ENCODE measurements at regions not wholly inside any gene's neighbourhood (a gene's known extent, or its start where the extent isn't known, plus 50 kb on each side); places are given as distances from the start of the nearest gene placed in this dataset.
A peak's percentile ranks its signal among the peaks of the same experiment; 100 is the strongest.

GRCh38 chr19:32199501-32200040, 145.8 kb upstream of the ZNF507 start:
- H3K9me3 Mint-ChIP-seq, result no peaks in the 10 kb centered on the region
- no peak for ATAC-seq (ENCODE audit: low read depth in 2 of 2)
- peaks cover 0 to 17% (median 4%) of the 10 kb centered on the region in 4 donors for H3K4me1 Mint-ChIP-seq
- Histone ChIP-seq H3K4me1 (ENCODE audit: control insufficient read depth, insufficient read depth, low read length, poor library complexity, severe bottlenecking) (peaks cover 5% of the 10 kb centered on the region), H3K36me3 (ENCODE audit: control insufficient read depth, insufficient read depth, low read length) (no peaks in the 10 kb centered on the region), H3K9me3 (ENCODE audit: control insufficient read depth in 2 of 2, low read length in 2 of 2) (no peaks in the 10 kb centered on the region), H3K27ac (ENCODE audit: insufficient read depth, low read length, poor library complexity, severe bottlenecking) (no peak overlapping the region), H3K27me3 (ENCODE audit: control insufficient read depth, insufficient read depth, low read length) (no peaks in the 10 kb centered on the region), H3K4me3 (ENCODE audit: low read depth, low read length) (no peak overlapping the region)
- no peak for DNase-seq
- H3K36me3 Mint-ChIP-seq, result no peaks in the 10 kb centered on the region
- H3K4me3 Mint-ChIP-seq, result no peak overlapping the region
- no peak overlapping the region for H3K27ac Mint-ChIP-seq
- H3K27me3 Mint-ChIP-seq, result no peaks in the 10 kb centered on the region

- peaks cover 0 to 17% (median 4%) of the 10 kb centered on the region in 4 donors for H3K4me1 Mint-ChIP-seq
- H3K36me3 Mint-ChIP-seq, result no peaks in the 10 kb centered on the region
- no peaks in the 10 kb centered on the region for H3K27me3 Mint-ChIP-seq
- H3K9me3 Mint-ChIP-seq, result no peaks in the 10 kb centered on the region
- ATAC-seq (ENCODE audit: low read depth in 2 of 2), result no peak
- no peak overlapping the region for H3K27ac Mint-ChIP-seq
- no peak overlapping the region for H3K4me3 Mint-ChIP-seq
- H3K36me3 ChIP-seq (ENCODE audit: control insufficient read depth, insufficient read depth, low read length), result no peaks in the 10 kb centered on the region
- H3K27me3 ChIP-seq (ENCODE audit: control insufficient read depth, insufficient read depth, low read length), result no peaks in the 10 kb centered on the region
- H3K4me1 ChIP-seq (ENCODE audit: control insufficient read depth, insufficient read depth, low read length, poor library complexity, severe bottlenecking), result peaks cover 5% of the 10 kb centered on the region
- H3K9me3 ChIP-seq (ENCODE audit: control insufficient read depth in 2 of 2, low read length in 2 of 2), result no peaks in the 10 kb centered on the region
- DNase-seq, result no peak
- H3K27ac ChIP-seq (ENCODE audit: insufficient read depth, low read length, poor library complexity, severe bottlenecking), result no peak overlapping the region
- no peak overlapping the region for H3K4me3 ChIP-seq (ENCODE audit: low read depth, low read length)
Observed at GRCh38 chr19:32200312-32201038, 144.9 kb upstream of the ZNF507 start.

GRCh38 chr19:32201211-32201610, 144.2 kb upstream of the ZNF507 start:
- Histone ChIP-seq H3K27ac (ENCODE audit: insufficient read depth, low read length, poor library complexity, severe bottlenecking) (no peak overlapping the region), H3K9me3 (ENCODE audit: control insufficient read depth in 2 of 2, low read length in 2 of 2) (no peaks in the 10 kb centered on the region), H3K4me1 (ENCODE audit: control insufficient read depth, insufficient read depth, low read length, poor library complexity, severe bottlenecking) (peaks cover 5% of the 10 kb centered on the region), H3K36me3 (ENCODE audit: control insufficient read depth, insufficient read depth, low read length) (no peaks in the 10 kb centered on the region), H3K4me3 (ENCODE audit: low read depth, low read length) (no peak overlapping the region), H3K27me3 (ENCODE audit: control insufficient read depth, insufficient read depth, low read length) (no peaks in the 10 kb centered on the region)
- no peak overlapping the region for H3K27ac Mint-ChIP-seq
- H3K27me3 Mint-ChIP-seq, result peaks cover 4% of the 10 kb centered on the region
- H3K9me3 Mint-ChIP-seq, result no peaks in the 10 kb centered on the region
- H3K4me1 Mint-ChIP-seq, result peaks cover 0 to 17% (median 4%) of the 10 kb centered on the region in 4 donors
- no peak overlapping the region for H3K4me3 Mint-ChIP-seq
- ATAC-seq (ENCODE audit: low read depth in 2 of 2), result no peak
- no peak for DNase-seq
- no peaks in the 10 kb centered on the region for H3K36me3 Mint-ChIP-seq

GRCh38 chr19:32201636-32202051, 143.8 kb upstream of the ZNF507 start:
- Mint-ChIP-seq H3K4me1 (peaks cover 0 to 17% (median 4%) of the 10 kb centered on the region in 4 donors), H3K9me3 (no peaks in the 10 kb centered on the region), H3K36me3 (no peaks in the 10 kb centered on the region), H3K27me3 (peaks cover 6% of the 10 kb centered on the region), H3K27ac (peak overlapping the region in 1 of 3 donors; percentile 59), H3K4me3 (peak overlapping the region in 1 of 4 donors; percentile 19)
- no peaks in the 10 kb centered on the region for H3K27me3 ChIP-seq (ENCODE audit: control insufficient read depth, insufficient read depth, low read length)
- no peak overlapping the region for H3K4me3 ChIP-seq (ENCODE audit: low read depth, low read length)
- peak in 1 of 2 donors; percentile 50 for ATAC-seq (ENCODE audit: low read depth in 2 of 2)
- H3K36me3 ChIP-seq (ENCODE audit: control insufficient read depth, insufficient read depth, low read length), result no peaks in the 10 kb centered on the region
- peak in 1 of 3 donors; percentile 32 for DNase-seq
- no peaks in the 10 kb centered on the region for H3K9me3 ChIP-seq (ENCODE audit: control insufficient read depth in 2 of 2, low read length in 2 of 2)
- peaks cover 5% of the 10 kb centered on the region for H3K4me1 ChIP-seq (ENCODE audit: control insufficient read depth, insufficient read depth, low read length, poor library complexity, severe bottlenecking)
- no peak overlapping the region for H3K27ac ChIP-seq (ENCODE audit: insufficient read depth, low read length, poor library complexity, severe bottlenecking)

GRCh38 chr19:32202244-32202643, 143.2 kb upstream of the ZNF507 start:
- Mint-ChIP-seq H3K36me3 (no peaks in the 10 kb centered on the region), H3K4me1 (peaks cover 0 to 17% (median 4%) of the 10 kb centered on the region in 4 donors), H3K27me3 (peaks cover 6% of the 10 kb centered on the region), H3K4me3 (no peak overlapping the region), H3K27ac (no peak overlapping the region), H3K9me3 (no peaks in the 10 kb centered on the region)
- Histone ChIP-seq H3K36me3 (ENCODE audit: control insufficient read depth, insufficient read depth, low read length) (no peaks in the 10 kb centered on the region), H3K4me1 (ENCODE audit: control insufficient read depth, insufficient read depth, low read length, poor library complexity, severe bottlenecking) (peaks cover 5% of the 10 kb centered on the region), H3K27ac (ENCODE audit: insufficient read depth, low read length, poor library complexity, severe bottlenecking) (no peak overlapping the region), H3K9me3 (ENCODE audit: control insufficient read depth in 2 of 2, low read length in 2 of 2) (no peaks in the 10 kb centered on the region), H3K27me3 (ENCODE audit: control insufficient read depth, insufficient read depth, low read length) (no peaks in the 10 kb centered on the region), H3K4me3 (ENCODE audit: low read depth, low read length) (no peak overlapping the region)
- DNase-seq (no peak), ATAC-seq (ENCODE audit: low read depth in 2 of 2) (no peak)

- H3K4me3 ChIP-seq (ENCODE audit: low read depth, low read length), result no peak overlapping the region
- no peaks in the 10 kb centered on the region for H3K36me3 Mint-ChIP-seq
- ATAC-seq (ENCODE audit: low read depth in 2 of 2), result no peak
Observed at GRCh38 chr19:32203161-32203560, 142.2 kb upstream of the ZNF507 start.

GRCh38 chr19:32206065-32206464, 139.3 kb upstream of the ZNF507 start:
- peaks cover 5% of the 10 kb centered on the region for H3K4me1 ChIP-seq (ENCODE audit: control insufficient read depth, insufficient read depth, low read length, poor library complexity, severe bottlenecking)
- no peaks in the 10 kb centered on the region for H3K36me3 ChIP-seq (ENCODE audit: control insufficient read depth, insufficient read depth, low read length)
- no peaks in the 10 kb centered on the region for H3K27me3 ChIP-seq (ENCODE audit: control insufficient read depth, insufficient read depth, low read length)
- Mint-ChIP-seq H3K27me3 (peaks cover 15% of the 10 kb centered on the region), H3K27ac (no peak overlapping the region), H3K4me1 (peaks cover 0 to 11% (median 3%) of the 10 kb centered on the region in 4 donors), H3K36me3 (no peaks in the 10 kb centered on the region), H3K9me3 (peaks cover 0 to 12% (median 0%) of the 10 kb centered on the region in 7 donors), H3K4me3 (no peak overlapping the region)
- ATAC-seq (ENCODE audit: low read depth in 2 of 2) (no peak), DNase-seq (no peak)
- no peak overlapping the region for H3K4me3 ChIP-seq (ENCODE audit: low read depth, low read length)
- no peaks in the 10 kb centered on the region for H3K9me3 ChIP-seq (ENCODE audit: control insufficient read depth in 2 of 2, low read length in 2 of 2)
- H3K27ac ChIP-seq (ENCODE audit: insufficient read depth, low read length, poor library complexity, severe bottlenecking), result no peak overlapping the region

More at GRCh38 chr19:32203161-32203560, 142.2 kb upstream of the ZNF507 start:
- DNase-seq, result no peak
- Mint-ChIP-seq H3K4me1 (peaks cover 0 to 17% (median 4%) of the 10 kb centered on the region in 4 donors), H3K4me3 (no peak overlapping the region), H3K27me3 (peaks cover 6% of the 10 kb centered on the region), H3K9me3 (no peaks in the 10 kb centered on the region), H3K27ac (peak overlapping the region in 2 of 3 donors; percentile 32 to 33)
- Histone ChIP-seq H3K9me3 (ENCODE audit: control insufficient read depth in 2 of 2, low read length in 2 of 2) (no peaks in the 10 kb centered on the region), H3K27ac (ENCODE audit: insufficient read depth, low read length, poor library complexity, severe bottlenecking) (no peak overlapping the region), H3K36me3 (ENCODE audit: control insufficient read depth, insufficient read depth, low read length) (no peaks in the 10 kb centered on the region), H3K4me1 (ENCODE audit: control insufficient read depth, insufficient read depth, low read length, poor library complexity, severe bottlenecking) (peaks cover 5% of the 10 kb centered on the region), H3K27me3 (ENCODE audit: control insufficient read depth, insufficient read depth, low read length) (no peaks in the 10 kb centered on the region)

- no peak overlapping the region for H3K27ac Mint-ChIP-seq
- peaks cover 0 to 24% (median 1%) of the 10 kb centered on the region in 7 donors for H3K9me3 Mint-ChIP-seq
- H3K36me3 Mint-ChIP-seq, result no peaks in the 10 kb centered on the region
- ATAC-seq (ENCODE audit: low read depth in 2 of 2) (no peak), DNase-seq (no peak)
- H3K4me1 Mint-ChIP-seq, result peaks cover 0 to 4% (median 0%) of the 10 kb centered on the region in 4 donors
- Histone ChIP-seq H3K27ac (ENCODE audit: insufficient read depth, low read length, poor library complexity, severe bottlenecking) (no peak overlapping the region), H3K27me3 (ENCODE audit: control insufficient read depth, insufficient read depth, low read length) (no peaks in the 10 kb centered on the region), H3K4me3 (ENCODE audit: low read depth, low read length) (no peak overlapping the region), H3K36me3 (ENCODE audit: control insufficient read depth, insufficient read depth, low read length) (no peaks in the 10 kb centered on the region), H3K4me1 (ENCODE audit: control insufficient read depth, insufficient read depth, low read length, poor library complexity, severe bottlenecking) (no peaks in the 10 kb centered on the region), H3K9me3 (ENCODE audit: control insufficient read depth in 2 of 2, low read length in 2 of 2) (no peaks in the 10 kb centered on the region)
- no peak overlapping the region for H3K4me3 Mint-ChIP-seq
- peaks cover 24% of the 10 kb centered on the region for H3K27me3 Mint-ChIP-seq
Observed at GRCh38 chr19:32208060-32208459, 137.3 kb upstream of the ZNF507 start.

Measured in CD4-positive, CD25-positive, alpha-beta regulatory T cell (primary cell).